ENCODE measurements at regions not wholly inside any gene's neighbourhood (a gene's known extent, or its start where the extent isn't known, plus 50 kb on each side); places are given as distances from the start of the nearest gene placed in this dataset.
"Not testable (repeated sequence)": the region's sequence is repeated elsewhere in the genome, so short reads cannot be mapped to it uniquely, and the experiment has no call there.

GRCh38 chr1:65649185-65649584, 143.5 kb upstream of the PDE4B start:
- not testable (repeated sequence) for H3K9me3 ChIP-seq (ENCODE audit: control insufficient read depth, insufficient read depth, low read length); H3K27me3 ChIP-seq (ENCODE audit: control insufficient read depth, insufficient read depth, low read length); H3K27ac ChIP-seq (ENCODE audit: low read depth, low read length); H3K4me1 ChIP-seq (ENCODE audit: control insufficient read depth, insufficient read depth, low read length); H3K4me3 ChIP-seq (ENCODE audit: low read depth, low read length); DNase-seq (ENCODE audit: low read depth in 4 of 6, low spot score in 6 of 6); H3K36me3 ChIP-seq (ENCODE audit: control insufficient read depth, insufficient read depth, low read length)
- no CpG with 5 or more reads among the region's 1 CpG for WGBS (ENCODE audit: insufficient coverage)

DNA sequence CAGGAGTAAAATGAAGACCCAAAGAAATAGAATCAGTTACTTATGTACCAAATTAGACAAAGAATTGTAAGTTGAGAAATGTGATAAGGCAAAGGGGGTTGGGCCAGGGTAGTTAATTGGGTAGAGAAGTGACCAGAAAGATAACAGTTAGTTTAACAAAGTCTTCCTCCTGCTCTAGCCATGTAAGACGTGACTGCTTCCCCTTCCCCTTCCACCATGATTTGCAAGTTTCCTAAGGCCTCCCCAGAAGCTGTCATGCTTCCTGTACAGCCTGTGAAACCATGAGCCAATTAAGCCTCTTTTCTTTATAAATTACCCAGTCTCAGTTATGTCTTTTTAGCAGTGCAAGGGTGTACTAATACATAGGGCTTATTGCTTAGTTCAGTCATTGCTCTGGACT, 142.0 kb upstream of the PDE4B start:
- DNase-seq (ENCODE audit: low read depth in 4 of 6, low spot score in 6 of 6) = no peak
- WGBS (ENCODE audit: insufficient coverage) = 80% methylated on average over 1 of the region's 1 CpG
- Histone ChIP-seq H3K36me3 (ENCODE audit: control insufficient read depth, insufficient read depth, low read length) (no peaks in the 10 kb centered on the region), H3K4me3 (ENCODE audit: low read depth, low read length) (no peak overlapping the region), H3K27ac (ENCODE audit: low read depth, low read length) (no peak overlapping the region), H3K27me3 (ENCODE audit: control insufficient read depth, insufficient read depth, low read length) (no peaks in the 10 kb centered on the region), H3K4me1 (ENCODE audit: control insufficient read depth, insufficient read depth, low read length) (no peaks in the 10 kb centered on the region), H3K9me3 (ENCODE audit: control insufficient read depth, insufficient read depth, low read length) (no peaks in the 10 kb centered on the region)

- 91% methylated on average over 1 of the region's 2 CpGs for WGBS (ENCODE audit: insufficient coverage)
- H3K27ac ChIP-seq (ENCODE audit: low read depth, low read length); DNase-seq (ENCODE audit: low read depth in 4 of 6, low spot score in 6 of 6): not testable (repeated sequence)
These were observed 138.2 kb upstream of the PDE4B start for GRCh38 chr1:65654526-65654925.

DNA sequence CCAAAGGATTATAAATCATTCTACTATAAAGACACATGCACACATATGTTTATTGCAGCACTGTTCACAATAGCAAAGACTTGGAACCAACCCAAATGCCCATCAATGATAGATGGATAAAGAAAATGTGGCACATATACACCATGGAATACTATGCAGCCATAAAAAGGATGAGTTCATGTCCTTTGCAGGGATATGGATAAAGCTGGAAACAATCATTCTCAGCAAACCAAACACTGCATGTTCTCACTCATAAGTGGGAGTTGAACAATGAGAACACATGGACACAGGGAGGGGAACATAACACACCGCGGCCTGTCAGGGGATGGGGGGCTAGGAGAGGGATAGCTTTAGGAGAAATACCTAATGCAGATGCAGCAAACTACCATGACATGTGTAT, 135.1 kb upstream of the PDE4B start:
- H3K27me3 ChIP-seq (ENCODE audit: control insufficient read depth, insufficient read depth, low read length); DNase-seq (ENCODE audit: low read depth in 4 of 6, low spot score in 6 of 6); H3K9me3 ChIP-seq (ENCODE audit: control insufficient read depth, insufficient read depth, low read length); H3K4me1 ChIP-seq (ENCODE audit: control insufficient read depth, insufficient read depth, low read length); H3K4me3 ChIP-seq (ENCODE audit: low read depth, low read length); H3K27ac ChIP-seq (ENCODE audit: low read depth, low read length); H3K36me3 ChIP-seq (ENCODE audit: control insufficient read depth, insufficient read depth, low read length): not testable (repeated sequence)
- WGBS (ENCODE audit: insufficient coverage) = no CpG with 5 or more reads among the region's 2 CpGs

More at GRCh38 chr1:65654526-65654925, 138.2 kb upstream of the PDE4B start:
- not testable (repeated sequence) for H3K4me1 ChIP-seq (ENCODE audit: control insufficient read depth, insufficient read depth, low read length); H3K9me3 ChIP-seq (ENCODE audit: control insufficient read depth, insufficient read depth, low read length); H3K27me3 ChIP-seq (ENCODE audit: control insufficient read depth, insufficient read depth, low read length); H3K4me3 ChIP-seq (ENCODE audit: low read depth, low read length); H3K36me3 ChIP-seq (ENCODE audit: control insufficient read depth, insufficient read depth, low read length)

DNA sequence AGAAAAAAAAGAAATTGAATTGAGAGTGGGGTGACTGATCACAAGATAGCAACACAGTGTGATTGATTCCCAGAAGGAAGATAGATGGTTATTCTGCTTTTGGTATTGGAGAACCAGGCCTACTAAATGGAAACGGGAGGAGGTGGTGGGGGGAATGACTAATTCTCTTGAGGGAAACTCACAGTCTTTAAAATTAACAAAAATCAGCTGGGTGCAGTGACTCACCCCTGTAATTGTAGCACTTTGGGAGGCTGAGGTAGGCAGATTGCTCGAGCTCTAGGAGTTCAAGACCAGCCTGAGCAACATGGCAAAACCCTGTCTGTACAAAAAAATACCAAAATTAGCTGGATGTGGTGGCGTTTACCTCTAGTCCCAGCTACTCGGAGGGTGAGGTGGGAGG, 134.6 kb upstream of the PDE4B start:
- Histone ChIP-seq H3K4me3 (ENCODE audit: low read depth, low read length) (no peak overlapping the region), H3K4me1 (ENCODE audit: control insufficient read depth, insufficient read depth, low read length) (no peaks in the 10 kb centered on the region), H3K27ac (ENCODE audit: low read depth, low read length) (no peak overlapping the region), H3K36me3 (ENCODE audit: control insufficient read depth, insufficient read depth, low read length) (no peaks in the 10 kb centered on the region), H3K27me3 (ENCODE audit: control insufficient read depth, insufficient read depth, low read length) (no peaks in the 10 kb centered on the region), H3K9me3 (ENCODE audit: control insufficient read depth, insufficient read depth, low read length) (no peaks in the 10 kb centered on the region)
- 0% methylated on average over 1 of the region's 4 CpGs for WGBS (ENCODE audit: insufficient coverage)
- DNase-seq (ENCODE audit: low read depth in 4 of 6, low spot score in 6 of 6) = no peak

- Histone ChIP-seq H3K9me3 (ENCODE audit: control insufficient read depth, insufficient read depth, low read length) (no peaks in the 10 kb centered on the region), H3K27ac (ENCODE audit: low read depth, low read length) (no peak overlapping the region), H3K4me3 (ENCODE audit: low read depth, low read length) (no peak overlapping the region), H3K4me1 (ENCODE audit: control insufficient read depth, insufficient read depth, low read length) (no peaks in the 10 kb centered on the region), H3K27me3 (ENCODE audit: control insufficient read depth, insufficient read depth, low read length) (no peaks in the 10 kb centered on the region), H3K36me3 (ENCODE audit: control insufficient read depth, insufficient read depth, low read length) (no peaks in the 10 kb centered on the region)
- DNase-seq (ENCODE audit: low read depth in 4 of 6, low spot score in 6 of 6) = no peak
These were observed 124.3 kb upstream of the PDE4B start for GRCh38 chr1:65668368-65668767.

DNA sequence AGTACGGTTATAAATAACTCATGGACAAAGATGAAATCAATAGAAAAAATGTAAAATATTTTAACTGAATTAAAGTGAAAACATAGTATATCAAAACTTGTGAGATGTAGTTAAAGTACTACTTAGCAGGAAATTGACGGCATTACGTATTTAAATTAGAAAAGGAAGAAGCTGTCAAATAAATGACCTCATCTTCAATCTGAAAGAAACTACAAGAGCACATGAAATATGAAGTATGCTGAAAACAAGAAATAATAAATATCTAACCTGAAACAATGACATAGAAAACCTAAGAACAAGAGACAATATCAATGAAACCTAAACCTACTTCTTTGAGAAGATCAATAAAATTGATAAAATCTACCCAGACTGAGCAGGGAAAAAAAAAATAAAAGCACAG, 122.2 kb upstream of the PDE4B start:
- no peaks in the 10 kb centered on the region for H3K4me1 ChIP-seq (ENCODE audit: control insufficient read depth, insufficient read depth, low read length)
- no peaks in the 10 kb centered on the region for H3K9me3 ChIP-seq (ENCODE audit: control insufficient read depth, insufficient read depth, low read length)
- H3K27me3 ChIP-seq (ENCODE audit: control insufficient read depth, insufficient read depth, low read length) = no peaks in the 10 kb centered on the region
- DNase-seq (ENCODE audit: low read depth in 4 of 6, low spot score in 6 of 6) = no peak
- no CpG with 5 or more reads among the region's 3 CpGs for WGBS (ENCODE audit: insufficient coverage)
- H3K4me3 ChIP-seq (ENCODE audit: low read depth, low read length) = no peak overlapping the region
- H3K27ac ChIP-seq (ENCODE audit: low read depth, low read length) = no peak overlapping the region
- no peaks in the 10 kb centered on the region for H3K36me3 ChIP-seq (ENCODE audit: control insufficient read depth, insufficient read depth, low read length)

DNA sequence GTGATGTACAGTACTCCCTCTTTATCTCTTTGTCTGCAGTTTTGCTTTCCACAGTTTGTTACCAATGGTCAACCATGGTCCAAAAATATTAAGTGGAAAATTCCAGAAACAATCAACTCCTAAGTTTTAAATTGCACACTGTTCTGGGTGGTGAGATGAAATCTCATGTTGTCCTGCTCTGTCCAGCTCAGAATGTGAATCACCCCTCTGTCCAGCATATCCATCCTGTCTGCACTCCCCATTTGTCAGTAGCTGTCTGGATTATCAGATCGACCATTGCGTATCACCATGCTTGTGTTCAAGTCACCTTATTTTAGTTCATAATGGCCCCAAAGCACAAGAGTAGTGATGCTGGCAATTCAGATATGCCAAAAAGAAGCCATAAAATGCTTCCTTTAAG, 118.2 kb upstream of the PDE4B start:
- Histone ChIP-seq H3K9me3 (ENCODE audit: control insufficient read depth, insufficient read depth, low read length) (no peaks in the 10 kb centered on the region), H3K27ac (ENCODE audit: low read depth, low read length) (no peak overlapping the region), H3K27me3 (ENCODE audit: control insufficient read depth, insufficient read depth, low read length) (no peaks in the 10 kb centered on the region), H3K36me3 (ENCODE audit: control insufficient read depth, insufficient read depth, low read length) (no peaks in the 10 kb centered on the region), H3K4me1 (ENCODE audit: control insufficient read depth, insufficient read depth, low read length) (no peaks in the 10 kb centered on the region), H3K4me3 (ENCODE audit: low read depth, low read length) (no peak overlapping the region)
- WGBS (ENCODE audit: insufficient coverage) = no CpG with 5 or more reads among the region's 2 CpGs
- no peak for DNase-seq (ENCODE audit: low read depth in 4 of 6, low spot score in 6 of 6)

- Histone ChIP-seq H3K27ac (ENCODE audit: low read depth, low read length) (no peak overlapping the region), H3K9me3 (ENCODE audit: control insufficient read depth, insufficient read depth, low read length) (no peaks in the 10 kb centered on the region), H3K36me3 (ENCODE audit: control insufficient read depth, insufficient read depth, low read length) (no peaks in the 10 kb centered on the region), H3K4me1 (ENCODE audit: control insufficient read depth, insufficient read depth, low read length) (no peaks in the 10 kb centered on the region), H3K4me3 (ENCODE audit: low read depth, low read length) (no peak overlapping the region), H3K27me3 (ENCODE audit: control insufficient read depth, insufficient read depth, low read length) (no peaks in the 10 kb centered on the region)
- no peak for DNase-seq (ENCODE audit: low read depth in 4 of 6, low spot score in 6 of 6)
- no CpG with 5 or more reads among the region's 4 CpGs for WGBS (ENCODE audit: insufficient coverage)
These were observed 112.9 kb upstream of the PDE4B start for GRCh38 chr1:65679773-65680172.

GRCh38 chr1:65681096-65681495, 111.6 kb upstream of the PDE4B start:
- Histone ChIP-seq H3K4me1 (ENCODE audit: control insufficient read depth, insufficient read depth, low read length) (no peaks in the 10 kb centered on the region), H3K9me3 (ENCODE audit: control insufficient read depth, insufficient read depth, low read length) (no peaks in the 10 kb centered on the region), H3K27ac (ENCODE audit: low read depth, low read length) (no peak overlapping the region), H3K4me3 (ENCODE audit: low read depth, low read length) (no peak overlapping the region), H3K27me3 (ENCODE audit: control insufficient read depth, insufficient read depth, low read length) (no peaks in the 10 kb centered on the region), H3K36me3 (ENCODE audit: control insufficient read depth, insufficient read depth, low read length) (no peaks in the 10 kb centered on the region)
- DNase-seq (ENCODE audit: low read depth in 4 of 6, low spot score in 6 of 6) = no peak
- 91% methylated on average over 4 of the region's 6 CpGs for WGBS (ENCODE audit: insufficient coverage)

All from spinal cord (tissue), 9 donors.